Endothelial cell of umbilical vein (primary cell): ENCODE measurements at regions not wholly inside any gene's neighbourhood (a gene's known extent, or its start where the extent isn't known, plus 50 kb on each side); places are given as distances from the start of the nearest gene placed in this dataset.

Experiments used
- BruUV-seq: library from RNA; stranded (reverse); fragments of 400-500 nt; replicated peaks from 2 replicates; lab custom pipeline; 2021; lab: Mats Ljungman, UMichigan
- CTCF ChIA-PET: fragments of 300-600, 350-600 bp; sonication (Branson Sonifier 250); formaldehyde crosslinking; loops from one replicate; lab custom pipeline; 2021; ENCODE audit warnings: antibody characterized with exemption, inconsistent platforms; lab: Charles Lee
- POLR2A ChIA-PET: fragments of 300-600, 350-600 bp; sonication (Branson Sonifier 250); formaldehyde crosslinking; loops from one replicate; lab custom pipeline; 2021; ENCODE audit warnings: antibody characterized with exemption, inconsistent platforms; lab: Charles Lee
- DNase-seq: peaks from one replicate; pipeline ENCODE4 v3.0.0-alpha.2; 2011; ENCODE audit warnings: low read depth, low spot score
- FAIRE-seq: peaks from 2 replicates; lab custom pipeline; 2011; peaks lifted over from hg19 to GRCh38; lab: Jason Lieb, UNC
- H2AFZ ChIP-seq: 2 replicates; pipeline ENCODE4 v1.6.0; 2012; ENCODE audit warnings: low read depth, low read length, control low read depth, inconsistent platforms
- H3K27ac ChIP-seq: 2 replicates; pipeline ENCODE4 v1.5.1; 2011; ENCODE audit warnings: low read depth, mild to moderate bottlenecking, control low read depth, low read length, moderate library complexity; ENCODE audit not compliant: insufficient read depth
- H3K27me3 ChIP-seq, 2 experiments: 2 replicates each; pipeline versions ENCODE4 v1.6.0 to v1.6.1; 2011; ENCODE audit warnings: low read length in 2 of 2, mixed read lengths in 1 of 2; ENCODE audit not compliant: control insufficient read depth in 2 of 2, insufficient read depth in 2 of 2
- H3K36me3 ChIP-seq, 2 experiments: 2 replicates in 1 of 2; 3 replicates in 1 of 2; pipeline ENCODE4 v1.5.1; 2011; ENCODE audit warnings: low read length in 2 of 2, mild to moderate bottlenecking in 1 of 2, moderate library complexity in 1 of 2; ENCODE audit not compliant: control insufficient read depth in 2 of 2, insufficient read depth in 2 of 2; ENCODE audit errors: extremely low read depth in 1 of 2
- H3K4me1 ChIP-seq: 3 replicates; pipeline ENCODE4 v1.5.1; 2011; ENCODE audit warnings: mild to moderate bottlenecking, low read length; ENCODE audit not compliant: control insufficient read depth, insufficient read depth; ENCODE audit errors: extremely low read depth
- H3K4me2 ChIP-seq: 2 replicates; pipeline ENCODE4 v1.6.1; 2011; ENCODE audit warnings: low read length, control low read depth, mixed read lengths; ENCODE audit not compliant: insufficient read depth
- H3K4me3 ChIP-seq, 3 experiments: fragments of 200-600 bp in 1 of 3; sonication (generic), shearing (Covaris generic) in 1 of 3; replicated peaks in 1 of 3; 2 replicates each; pipeline ENCODE4 v1.5.1; 2011 to 2016; ENCODE audit warnings: control low read depth in 3 of 3, low read length in 3 of 3, mild to moderate bottlenecking in 2 of 3, inconsistent platforms in 1 of 3, low read depth in 1 of 3, moderate library complexity in 1 of 3; ENCODE audit not compliant: insufficient read depth in 1 of 3
- H3K79me2 ChIP-seq: 2 replicates; pipeline ENCODE4 v1.6.0; 2012; ENCODE audit warnings: low read length, inconsistent platforms; ENCODE audit not compliant: control insufficient read depth, insufficient read depth
- H3K9ac ChIP-seq: replicated peaks from 2 replicates; pipeline ENCODE3; 2011; ENCODE audit warnings: low read length, control low read depth; ENCODE audit not compliant: insufficient read depth; ENCODE audit errors: extremely low read depth
- H3K9me1 ChIP-seq: replicated peaks from 3 replicates; pipeline ENCODE4 v1.6.0; 2011; ENCODE audit warnings: mild to moderate bottlenecking, low read length; ENCODE audit not compliant: control insufficient read depth, insufficient read depth; ENCODE audit errors: extremely low read depth
- H3K9me3 ChIP-seq: replicated peaks from 2 replicates; pipeline ENCODE4 v1.5.1; 2012; ENCODE audit warnings: low read length, inconsistent platforms; ENCODE audit not compliant: control insufficient read depth, insufficient read depth
- H4K20me1 ChIP-seq: replicated peaks from 2 replicates; pipeline ENCODE3; 2011; ENCODE audit warnings: mild to moderate bottlenecking, low read length; ENCODE audit not compliant: control insufficient read depth, insufficient read depth; ENCODE audit errors: extremely low read depth
- EZH2 ChIP-seq: IDR thresholded peaks from 2 replicates; pipeline ENCODE4 v1.6.1; 2012; ENCODE audit warnings: borderline replicate concordance, low read depth, mild to moderate bottlenecking, moderate library complexity, low read length, inconsistent platforms; ENCODE audit not compliant: severe bottlenecking
- FOS ChIP-seq: IDR thresholded peaks from 2 replicates; pipeline ENCODE4 v1.6.1; 2011; ENCODE audit warnings: mild to moderate bottlenecking, low read length, moderate library complexity, borderline replicate concordance; ENCODE audit not compliant: insufficient read depth
- GATA2 ChIP-seq: IDR thresholded peaks from 2 replicates; pipeline ENCODE4 v1.7.0; 2011; ENCODE audit warnings: low read depth, mild to moderate bottlenecking, moderate library complexity, mixed read lengths, low read length; ENCODE audit not compliant: insufficient read length, insufficient read depth
- JUN ChIP-seq: IDR thresholded peaks from 2 replicates; pipeline ENCODE4 v1.6.1; 2011; ENCODE audit warnings: borderline replicate concordance, low read depth; ENCODE audit not compliant: insufficient read length, insufficient read depth
- MYC ChIP-seq: IDR thresholded peaks from one replicate; pipeline ENCODE4 v1.6.1; 2011; ENCODE audit warnings: mild to moderate bottlenecking, low read depth, low read length
- POLR2A ChIP-seq: IDR thresholded peaks from 2 replicates; pipeline ENCODE4 v1.6.1; 2012; ENCODE audit warnings: low read depth, mild to moderate bottlenecking, control low read depth, low read length
- POLR2AphosphoS5 ChIP-seq: IDR thresholded peaks from 2 replicates; pipeline ENCODE4 v1.6.1; 2012; ENCODE audit warnings: low read depth, mild to moderate bottlenecking, control low read depth, low read length, moderate library complexity; ENCODE audit not compliant: insufficient read depth
- dilution Hi-C: fragments of 300-500 bp; cut with MboI; formaldehyde crosslinking; loops from one replicate; pipeline ENCODE4 v1.15.0; 2019; ENCODE audit warnings: low sequenced_read_pairs; ENCODE audit not compliant: extremely low pct_ligation_motif_present
- intact Hi-C: fragments of 100-400 bp; cut with micrococcal nuclease; formaldehyde crosslinking; loops from one replicate; pipeline ENCODE4 v1.10.0; 2022
- TF ChIP-seq, protein P1 (sequence below): IDR thresholded peaks from 2 replicates; pipeline ENCODE4 v1.6.1; 2011; ENCODE audit not compliant: insufficient read depth, insufficient read length
- TF ChIP-seq, protein P2 (sequence below), 2 donors: IDR thresholded peaks; 1 replicate in 1 of 2; 2 replicates in 1 of 2; pipeline ENCODE4 v1.5.1; 2011; ENCODE audit warnings: low read length in 2 of 2, mild to moderate bottlenecking in 2 of 2, moderate library complexity in 2 of 2, control low read depth in 1 of 2, inconsistent platforms in 1 of 2, low read depth in 1 of 2; ENCODE audit not compliant: insufficient read depth in 1 of 2; ENCODE audit errors: extremely low read depth in 1 of 2

DNA sequence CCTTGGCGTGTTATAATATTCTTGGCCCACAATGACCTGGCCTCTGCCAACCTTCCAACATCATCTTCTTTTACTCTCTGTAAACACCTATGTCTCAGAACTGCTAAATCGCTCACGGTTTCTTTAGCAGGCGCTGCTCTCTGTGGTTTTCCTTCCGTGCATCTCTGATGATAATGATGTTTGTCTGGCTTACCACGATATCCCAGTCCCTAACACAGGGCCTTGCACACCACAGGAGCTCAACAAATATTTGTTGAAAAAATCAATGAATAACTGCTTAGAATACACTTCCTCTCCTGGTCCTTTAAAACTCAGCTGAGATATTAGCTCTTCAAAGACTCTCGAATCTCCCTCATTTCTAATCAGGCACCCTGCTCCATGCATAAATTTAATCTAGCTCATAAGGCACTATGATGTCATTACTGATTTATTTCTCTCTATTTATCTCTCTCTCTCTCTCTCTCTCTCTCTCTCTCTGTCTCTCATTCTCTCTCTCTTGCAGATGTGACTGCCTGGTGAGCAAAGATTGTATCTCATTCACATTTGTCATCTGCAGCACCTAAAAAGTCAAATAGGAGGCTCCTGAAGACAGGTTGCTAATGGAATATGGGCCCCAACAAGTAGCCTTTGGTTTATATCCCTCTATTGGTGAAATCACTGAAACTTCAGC is 206.4 kb downstream of the NHLRC3 start:
- POLR2A ChIA-PET = no interaction called here
- H2AFZ ChIP-seq = no peak overlapping the region
- H3K27me3 ChIP-seq = peaks cover 0 to 1% of the 10 kb centered on the region in 2 experiments
- dilution Hi-C loops (no loop called here), intact Hi-C loops (no loop called here)
- H3K36me3 ChIP-seq = no peaks in the 10 kb centered on the region
- TF ChIP-seq EZH2 (no peak), GATA2 (no peak), POLR2AphosphoS5 (no peak), JUN (no peak), FOS (no peak), POLR2A (no peak), MYC (no peak)
- TF ChIP-seq, protein P1, sequence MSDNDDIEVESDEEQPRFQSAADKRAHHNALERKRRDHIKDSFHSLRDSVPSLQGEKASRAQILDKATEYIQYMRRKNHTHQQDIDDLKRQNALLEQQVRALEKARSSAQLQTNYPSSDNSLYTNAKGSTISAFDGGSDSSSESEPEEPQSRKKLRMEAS = no peak
- TF ChIP-seq, protein P2, sequence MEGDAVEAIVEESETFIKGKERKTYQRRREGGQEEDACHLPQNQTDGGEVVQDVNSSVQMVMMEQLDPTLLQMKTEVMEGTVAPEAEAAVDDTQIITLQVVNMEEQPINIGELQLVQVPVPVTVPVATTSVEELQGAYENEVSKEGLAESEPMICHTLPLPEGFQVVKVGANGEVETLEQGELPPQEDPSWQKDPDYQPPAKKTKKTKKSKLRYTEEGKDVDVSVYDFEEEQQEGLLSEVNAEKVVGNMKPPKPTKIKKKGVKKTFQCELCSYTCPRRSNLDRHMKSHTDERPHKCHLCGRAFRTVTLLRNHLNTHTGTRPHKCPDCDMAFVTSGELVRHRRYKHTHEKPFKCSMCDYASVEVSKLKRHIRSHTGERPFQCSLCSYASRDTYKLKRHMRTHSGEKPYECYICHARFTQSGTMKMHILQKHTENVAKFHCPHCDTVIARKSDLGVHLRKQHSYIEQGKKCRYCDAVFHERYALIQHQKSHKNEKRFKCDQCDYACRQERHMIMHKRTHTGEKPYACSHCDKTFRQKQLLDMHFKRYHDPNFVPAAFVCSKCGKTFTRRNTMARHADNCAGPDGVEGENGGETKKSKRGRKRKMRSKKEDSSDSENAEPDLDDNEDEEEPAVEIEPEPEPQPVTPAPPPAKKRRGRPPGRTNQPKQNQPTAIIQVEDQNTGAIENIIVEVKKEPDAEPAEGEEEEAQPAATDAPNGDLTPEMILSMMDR (IDR thresholded peaks at IDR 0.05; ENCODE audit: extremely low read depth in 1 of 2, insufficient read depth in 1 of 2, low read depth in 1 of 2, low read length in 2 of 2) = no peak
- FAIRE-seq (no peak), DNase-seq (no peak)
- BruUV-seq = no TSS peak
- no peaks in the 10 kb centered on the region for H3K79me2 ChIP-seq
- H4K20me1 ChIP-seq = no peaks in the 10 kb centered on the region
- H3K9me3 ChIP-seq = no peaks in the 10 kb centered on the region
- no peak overlapping the region for H3K9ac ChIP-seq
- no peak overlapping the region for H3K27ac ChIP-seq
- no peak overlapping the region for H3K4me3 ChIP-seq
- H3K4me2 ChIP-seq = no peak overlapping the region
- no peaks in the 10 kb centered on the region for H3K9me1 ChIP-seq
- H3K4me1 ChIP-seq = no peaks in the 10 kb centered on the region
- CTCF ChIA-PET = interaction anchor here (0.7 to 1.1 kb wide), 2 partner anchors 25 to 367 kb away, joined by 3 read pairs; no protein-coding TSS in a partner anchor
